Ovary (tissue), 7 donors: ENCODE measurements at regions not wholly inside any gene's neighbourhood (a gene's known extent, or its start where the extent isn't known, plus 50 kb on each side); places are given as distances from the start of the nearest gene placed in this dataset.

Experiments used
- DNase-seq, 5 donors: peaks; one replicate each; pipeline ENCODE4 v3.0.0-alpha.2; 2019 to 2020
- H3K27ac ChIP-seq, 2 donors: fragments of 200-600 bp; one replicate each; pipeline versions ENCODE4 v1.5.1 to v1.8.0; 2019 to 2022
- H3K27me3 ChIP-seq: fragments of 200-600 bp; one replicate; pipeline ENCODE4 v1.8.0; 2022
- H3K36me3 ChIP-seq: fragments of 200-600 bp; sonication (generic); one replicate; pipeline ENCODE4 v1.5.1; 2019
- H3K4me1 ChIP-seq: one replicate; pipeline ENCODE4 v1.8.1; 2013; ENCODE audit warnings: mild to moderate bottlenecking, moderate library complexity; ENCODE audit not compliant: insufficient read depth
- H3K4me3 ChIP-seq: fragments of 200-600 bp; sonication (generic); one replicate; pipeline ENCODE4 v1.5.1; 2017
- H3K9me3 ChIP-seq, 2 donors: fragments of 200-600 bp in 1 of 2; sonication (generic) in 1 of 2; one replicate each; pipeline versions ENCODE4 v1.5.1 to v1.8.1; 2013 to 2019; ENCODE audit warnings: mild to moderate bottlenecking in 1 of 2, moderate library complexity in 1 of 2
- EP300 ChIP-seq: sonication (generic); formaldehyde crosslinking; IDR thresholded peaks from one replicate; pipeline ENCODE4 v1.6.1; 2017; ENCODE audit warnings: antibody characterized with exemption
- POLR2A ChIP-seq: fragments of 450-650 bp; IDR thresholded peaks from one replicate; pipeline ENCODE4 v1.6.1; 2017; ENCODE audit warnings: antibody characterized with exemption, mild to moderate bottlenecking, moderate library complexity
- WGBS, 3 donors: extraction: QIAGEN DNeasy Blood & Tissue Kit in 1 of 3; methylation state at CpG; one replicate each; pipeline versions ENCODE4 v1.1.5 to v1.1.7; 2013 to 2017; 5-methylcytosine and 5-hydroxymethylcytosine counted together
- intact Hi-C, 4 donors: fragments of 100-400 bp; cut with DNase I; formaldehyde crosslinking; loops; one replicate each; pipeline versions ENCODE4 v1.11.0 to v1.15.1; 2022 to 2023
- TF ChIP-seq, protein P1 (sequence below), 3 donors: fragments of 450-650 bp in 2 of 3; fragments of 200-600 bp in 1 of 3; IDR thresholded peaks; one replicate each; pipeline versions ENCODE4 v1.5.1 to v1.8.0; 2016 to 2022; ENCODE audit warnings: antibody characterized with exemption in 3 of 3, mild to moderate bottlenecking in 1 of 3
- donor health status: DM: no; HTN: no; CAD: no; lungs with moderate emphysema.
- donor health status: DM: no; HTN: no; CAD: no.
- donor health status: Bipolar disorder and iron deficiency.
- donor health status: DM: no; HTN: no; CAD: no.
- donor health status: DM: yes; HTN: yes; CAD: no.

DNA sequence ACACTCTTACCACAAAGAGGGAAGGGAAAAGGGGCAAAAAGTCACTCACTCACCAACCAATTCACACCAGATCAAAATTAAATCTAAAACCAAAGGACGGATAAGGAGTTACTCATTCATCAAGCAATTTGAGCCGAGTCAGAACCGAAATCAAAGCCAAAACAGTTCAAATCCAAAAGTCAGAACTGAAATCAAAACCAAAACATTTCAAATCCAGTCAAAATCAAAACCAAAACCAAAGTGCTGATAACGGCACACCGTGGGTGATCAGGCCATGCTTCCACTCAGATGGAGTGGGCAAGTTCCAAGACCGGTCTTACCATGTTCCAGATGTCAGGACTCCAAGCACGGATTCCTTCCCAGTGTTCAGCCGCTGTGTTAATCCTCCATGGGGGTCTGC is 139.5 kb downstream of the SLC38A6 start:
- no peak overlapping the region for H3K4me3 ChIP-seq
- 83 to 92% (median 88%) methylated on average over 8 of the region's 8 CpGs for WGBS, 3 donors
- no peak overlapping the region for H3K27ac ChIP-seq

DNA sequence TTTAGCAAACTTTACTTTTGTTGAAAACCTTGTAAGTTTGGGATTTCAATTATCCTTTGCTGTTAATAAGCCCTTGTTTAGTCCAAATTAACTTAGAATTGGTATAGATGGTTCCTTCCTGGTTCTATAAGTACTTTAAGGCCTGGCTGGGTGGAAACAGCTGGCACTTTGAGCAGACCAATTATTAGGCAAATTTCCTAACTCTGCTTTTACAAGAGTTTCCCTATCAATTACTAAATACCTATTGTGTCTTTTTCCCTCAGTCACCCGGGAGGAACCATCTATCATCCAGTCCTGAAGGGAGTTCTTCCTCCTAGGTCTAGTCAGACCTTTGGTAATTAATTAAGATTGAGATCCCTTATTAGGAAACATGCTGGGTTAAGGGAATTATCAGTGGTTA is 138.0 kb downstream of the SLC38A6 start:
- Histone ChIP-seq H3K27ac (no peak overlapping the region), H3K9me3 (no peaks in the 10 kb centered on the region), H3K4me3 (no peak overlapping the region), H3K4me1 (no peaks in the 10 kb centered on the region), H3K27me3 (no peaks in the 10 kb centered on the region), H3K36me3 (no peaks in the 10 kb centered on the region)
- intact Hi-C loops, result no loop called here
- no peak for DNase-seq
- 51 to 71% (median 57%) methylated on average over 1 of the region's 1 CpG for WGBS, 3 donors
- TF ChIP-seq, protein P1, sequence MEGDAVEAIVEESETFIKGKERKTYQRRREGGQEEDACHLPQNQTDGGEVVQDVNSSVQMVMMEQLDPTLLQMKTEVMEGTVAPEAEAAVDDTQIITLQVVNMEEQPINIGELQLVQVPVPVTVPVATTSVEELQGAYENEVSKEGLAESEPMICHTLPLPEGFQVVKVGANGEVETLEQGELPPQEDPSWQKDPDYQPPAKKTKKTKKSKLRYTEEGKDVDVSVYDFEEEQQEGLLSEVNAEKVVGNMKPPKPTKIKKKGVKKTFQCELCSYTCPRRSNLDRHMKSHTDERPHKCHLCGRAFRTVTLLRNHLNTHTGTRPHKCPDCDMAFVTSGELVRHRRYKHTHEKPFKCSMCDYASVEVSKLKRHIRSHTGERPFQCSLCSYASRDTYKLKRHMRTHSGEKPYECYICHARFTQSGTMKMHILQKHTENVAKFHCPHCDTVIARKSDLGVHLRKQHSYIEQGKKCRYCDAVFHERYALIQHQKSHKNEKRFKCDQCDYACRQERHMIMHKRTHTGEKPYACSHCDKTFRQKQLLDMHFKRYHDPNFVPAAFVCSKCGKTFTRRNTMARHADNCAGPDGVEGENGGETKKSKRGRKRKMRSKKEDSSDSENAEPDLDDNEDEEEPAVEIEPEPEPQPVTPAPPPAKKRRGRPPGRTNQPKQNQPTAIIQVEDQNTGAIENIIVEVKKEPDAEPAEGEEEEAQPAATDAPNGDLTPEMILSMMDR (IDR thresholded peaks at IDR 0.05), result no peak
- TF ChIP-seq POLR2A, result no peak
- TF ChIP-seq EP300, result no peak

More for the DNA sequence above, 139.5 kb downstream of the SLC38A6 start:
- Histone ChIP-seq H3K4me1 (no peaks in the 10 kb centered on the region), H3K27me3 (no peaks in the 10 kb centered on the region), H3K36me3 (no peaks in the 10 kb centered on the region), H3K9me3 (no peaks in the 10 kb centered on the region)
- intact Hi-C loops, result no loop called here
- TF ChIP-seq, protein P1 (IDR thresholded peaks at IDR 0.05), result no peak
- DNase-seq, result no peak

DNA sequence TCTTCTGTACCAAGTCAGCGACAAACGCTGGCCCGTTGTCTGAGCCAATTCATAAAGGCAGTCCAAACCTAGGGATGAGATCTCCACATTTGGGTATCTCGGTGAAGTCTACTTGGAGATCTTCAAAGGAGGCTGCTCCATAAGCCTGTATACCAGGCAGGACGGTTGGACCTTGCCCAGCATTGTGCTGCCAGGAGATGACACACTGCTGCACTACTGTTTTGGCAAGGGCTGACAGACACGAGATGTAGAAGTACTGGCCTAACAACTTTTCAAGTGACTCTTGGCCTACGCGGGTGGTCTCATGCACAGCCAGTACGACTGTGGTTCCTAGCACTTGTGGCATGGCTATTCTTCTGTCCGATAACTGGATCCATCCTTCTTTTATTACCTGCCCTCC is 135.3 kb downstream of the SLC38A6 start:
- no peaks in the 10 kb centered on the region for H3K4me1 ChIP-seq
- TF ChIP-seq POLR2A, result no peak
- no peak for TF ChIP-seq EP300
- TF ChIP-seq, protein P1 (IDR thresholded peaks at IDR 0.05), result no peak
- H3K27ac ChIP-seq, result no peak overlapping the region
- H3K4me3 ChIP-seq, result no peak overlapping the region
- H3K36me3 ChIP-seq, result no peaks in the 10 kb centered on the region
- DNase-seq, result no peak
- 95 to 96% (median 95%) methylated on average over 10 of the region's 10 CpGs for WGBS, 3 donors
- no peaks in the 10 kb centered on the region for H3K27me3 ChIP-seq
- intact Hi-C loops, result no loop called here
- no peaks in the 10 kb centered on the region for H3K9me3 ChIP-seq

DNA sequence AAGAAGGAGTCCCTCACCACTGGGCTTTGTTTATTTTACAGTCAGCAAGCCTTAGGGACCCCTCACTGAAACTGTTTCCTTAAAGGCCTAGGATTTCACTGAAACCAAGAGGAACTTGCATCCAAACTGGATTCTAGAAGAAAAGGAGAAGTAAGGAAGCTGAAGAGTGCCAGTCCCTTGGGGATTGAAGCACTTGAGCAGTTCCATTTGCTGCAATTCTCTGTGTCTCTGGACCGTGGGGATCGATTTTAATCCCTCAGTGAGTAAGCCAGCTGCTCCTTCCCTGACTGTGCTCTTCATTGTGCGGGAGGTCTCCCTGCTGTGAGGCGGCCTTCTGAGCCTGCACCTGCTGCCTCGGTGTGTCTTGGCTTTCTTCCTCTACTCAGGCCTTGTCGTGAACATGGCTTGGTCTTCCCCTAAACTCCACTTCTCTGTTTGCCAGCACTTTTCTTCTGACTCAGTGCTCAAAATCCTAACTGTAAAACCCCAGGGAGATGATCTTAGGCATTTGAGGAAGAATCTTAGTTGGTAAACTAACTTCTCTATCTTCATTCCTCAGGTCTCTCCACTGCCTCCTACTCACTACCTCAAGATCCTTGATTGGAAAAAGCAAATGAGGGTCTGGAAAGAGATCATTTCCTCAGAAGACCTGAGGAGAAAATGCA is 132.6 kb downstream of the SLC38A6 start:
- 70 to 79% (median 72%) methylated on average over 6 of the region's 6 CpGs for WGBS, 3 donors
- H3K4me3 ChIP-seq, result no peak overlapping the region
- intact Hi-C loops, result no loop called here

More for the DNA sequence above, 132.6 kb downstream of the SLC38A6 start:
- Histone ChIP-seq H3K27ac (no peak overlapping the region), H3K4me1 (no peaks in the 10 kb centered on the region), H3K27me3 (no peaks in the 10 kb centered on the region), H3K36me3 (no peaks in the 10 kb centered on the region), H3K9me3 (no peaks in the 10 kb centered on the region)
- no peak for DNase-seq
- TF ChIP-seq POLR2A, result no peak
- no peak for TF ChIP-seq EP300
- TF ChIP-seq, protein P1 (IDR thresholded peaks at IDR 0.05), result no peak
